ENCODE measurements at regions not wholly inside any gene's neighbourhood (a gene's known extent, or its start where the extent isn't known, plus 50 kb on each side); places are given as distances from the start of the nearest gene placed in this dataset.

GRCh38 chr4:162610116-162610515 is 446.3 kb upstream of the FSTL5 start:
- Histone ChIP-seq H3K4me3 (ENCODE audit: severe bottlenecking) (no peak overlapping the region), H3K36me3 (ENCODE audit: low read depth) (no peaks in the 10 kb centered on the region), H3K27me3 (ENCODE audit: insufficient read depth, poor library complexity, severe bottlenecking) (no peaks in the 10 kb centered on the region), H3K4me1 (ENCODE audit: insufficient read depth, poor library complexity, severe bottlenecking) (no peaks in the 10 kb centered on the region), H3K9me3 (ENCODE audit: severe bottlenecking) (no peaks in the 10 kb centered on the region), H3K27ac (ENCODE audit: poor library complexity, severe bottlenecking) (no peak overlapping the region)
- ATAC-seq (ENCODE audit: low read depth) (no peak), DNase-seq (ENCODE audit: low spot score) (no peak)
- TF ChIP-seq, protein P1, sequence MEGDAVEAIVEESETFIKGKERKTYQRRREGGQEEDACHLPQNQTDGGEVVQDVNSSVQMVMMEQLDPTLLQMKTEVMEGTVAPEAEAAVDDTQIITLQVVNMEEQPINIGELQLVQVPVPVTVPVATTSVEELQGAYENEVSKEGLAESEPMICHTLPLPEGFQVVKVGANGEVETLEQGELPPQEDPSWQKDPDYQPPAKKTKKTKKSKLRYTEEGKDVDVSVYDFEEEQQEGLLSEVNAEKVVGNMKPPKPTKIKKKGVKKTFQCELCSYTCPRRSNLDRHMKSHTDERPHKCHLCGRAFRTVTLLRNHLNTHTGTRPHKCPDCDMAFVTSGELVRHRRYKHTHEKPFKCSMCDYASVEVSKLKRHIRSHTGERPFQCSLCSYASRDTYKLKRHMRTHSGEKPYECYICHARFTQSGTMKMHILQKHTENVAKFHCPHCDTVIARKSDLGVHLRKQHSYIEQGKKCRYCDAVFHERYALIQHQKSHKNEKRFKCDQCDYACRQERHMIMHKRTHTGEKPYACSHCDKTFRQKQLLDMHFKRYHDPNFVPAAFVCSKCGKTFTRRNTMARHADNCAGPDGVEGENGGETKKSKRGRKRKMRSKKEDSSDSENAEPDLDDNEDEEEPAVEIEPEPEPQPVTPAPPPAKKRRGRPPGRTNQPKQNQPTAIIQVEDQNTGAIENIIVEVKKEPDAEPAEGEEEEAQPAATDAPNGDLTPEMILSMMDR (IDR thresholded peaks at IDR 0.05; ENCODE audit: poor library complexity, severe bottlenecking), result no peak

DNA sequence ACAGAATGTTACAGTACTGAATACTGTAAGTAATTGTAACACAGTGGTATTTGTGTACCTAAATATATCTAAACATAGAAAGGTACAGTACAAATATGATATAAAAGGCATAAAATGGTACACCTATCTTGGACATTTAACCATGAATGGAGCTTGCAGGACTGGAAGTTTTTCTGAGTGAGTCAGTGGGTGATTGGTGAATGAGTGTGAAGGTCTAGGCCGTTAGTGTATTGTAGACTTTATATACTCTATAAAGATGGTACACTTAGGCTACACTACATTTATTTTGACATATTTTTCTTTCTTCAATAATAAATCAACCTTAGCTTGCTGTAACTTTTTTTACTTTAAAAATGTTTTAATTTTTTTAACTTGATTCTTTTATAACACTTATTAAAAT is 422.5 kb upstream of the FSTL5 start:
- DNase-seq (ENCODE audit: low spot score), result no peak
- Histone ChIP-seq H3K27me3 (ENCODE audit: insufficient read depth, poor library complexity, severe bottlenecking) (no peaks in the 10 kb centered on the region), H3K36me3 (ENCODE audit: low read depth) (no peaks in the 10 kb centered on the region), H3K9me3 (ENCODE audit: severe bottlenecking) (no peaks in the 10 kb centered on the region), H3K27ac (ENCODE audit: poor library complexity, severe bottlenecking) (no peak overlapping the region), H3K4me3 (ENCODE audit: severe bottlenecking) (no peak overlapping the region), H3K4me1 (ENCODE audit: insufficient read depth, poor library complexity, severe bottlenecking) (no peaks in the 10 kb centered on the region)
- TF ChIP-seq, protein P1 (IDR thresholded peaks at IDR 0.05; ENCODE audit: poor library complexity, severe bottlenecking), result no peak
- ATAC-seq (ENCODE audit: low read depth), result peak; percentile 46; the same call in 1 of the 3 replicates

DNA sequence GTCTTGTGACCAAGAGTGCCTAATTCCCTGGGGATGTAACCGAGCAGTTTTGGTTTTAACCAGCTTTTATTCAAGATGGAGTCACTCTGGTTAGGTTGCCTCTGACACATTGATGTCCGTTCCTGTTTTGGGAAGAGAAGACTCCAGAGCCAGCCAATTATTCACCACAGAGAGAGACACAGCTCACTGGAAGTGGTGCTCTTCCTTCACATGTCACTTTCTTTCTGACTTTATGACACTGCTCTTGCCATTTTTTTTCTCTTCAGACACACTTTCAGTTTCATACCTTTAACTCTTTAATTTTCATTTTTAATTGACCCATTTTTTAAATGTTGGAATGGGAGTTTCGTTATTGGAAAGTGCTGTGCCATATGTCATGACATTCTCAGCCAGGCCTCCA is 418.4 kb upstream of the FSTL5 start:
- H3K27me3 ChIP-seq (ENCODE audit: insufficient read depth, poor library complexity, severe bottlenecking), result no peaks in the 10 kb centered on the region
- no peaks in the 10 kb centered on the region for H3K36me3 ChIP-seq (ENCODE audit: low read depth)
- H3K4me3 ChIP-seq (ENCODE audit: severe bottlenecking), result no peak overlapping the region
- DNase-seq (ENCODE audit: low spot score) (no peak), ATAC-seq (ENCODE audit: low read depth) (no peak)
- H3K27ac ChIP-seq (ENCODE audit: poor library complexity, severe bottlenecking), result no peak overlapping the region
- H3K4me1 ChIP-seq (ENCODE audit: insufficient read depth, poor library complexity, severe bottlenecking), result no peaks in the 10 kb centered on the region
- TF ChIP-seq, protein P1 (IDR thresholded peaks at IDR 0.05; ENCODE audit: poor library complexity, severe bottlenecking), result no peak
- no peaks in the 10 kb centered on the region for H3K9me3 ChIP-seq (ENCODE audit: severe bottlenecking)

DNA sequence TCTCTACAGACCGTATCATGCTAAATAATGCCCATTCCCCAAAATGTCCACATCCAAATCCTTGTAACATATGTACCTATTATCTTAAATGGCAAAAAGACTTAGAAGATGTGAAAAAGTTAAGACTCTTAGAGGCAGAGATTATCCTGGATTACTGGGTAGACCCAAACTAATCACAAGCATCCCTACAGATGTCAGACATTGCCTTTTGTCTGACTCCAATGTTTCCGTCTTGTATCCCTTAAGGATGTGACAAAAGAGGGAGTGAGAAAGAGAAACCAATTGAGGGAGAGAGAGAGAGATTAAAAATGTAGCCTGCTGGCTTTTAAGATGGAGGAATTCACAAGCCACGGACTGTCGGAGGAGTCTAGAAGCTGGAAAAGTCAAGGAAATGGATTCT is 401.9 kb upstream of the FSTL5 start:
- Histone ChIP-seq H3K4me3 (ENCODE audit: severe bottlenecking) (no peak overlapping the region), H3K9me3 (ENCODE audit: severe bottlenecking) (no peaks in the 10 kb centered on the region), H3K4me1 (ENCODE audit: insufficient read depth, poor library complexity, severe bottlenecking) (no peaks in the 10 kb centered on the region), H3K27ac (ENCODE audit: poor library complexity, severe bottlenecking) (no peak overlapping the region), H3K36me3 (ENCODE audit: low read depth) (no peaks in the 10 kb centered on the region), H3K27me3 (ENCODE audit: insufficient read depth, poor library complexity, severe bottlenecking) (no peaks in the 10 kb centered on the region)
- TF ChIP-seq, protein P1 (IDR thresholded peaks at IDR 0.05; ENCODE audit: poor library complexity, severe bottlenecking), result no peak
- no peak for DNase-seq (ENCODE audit: low spot score)
- no peak for ATAC-seq (ENCODE audit: low read depth)

DNA sequence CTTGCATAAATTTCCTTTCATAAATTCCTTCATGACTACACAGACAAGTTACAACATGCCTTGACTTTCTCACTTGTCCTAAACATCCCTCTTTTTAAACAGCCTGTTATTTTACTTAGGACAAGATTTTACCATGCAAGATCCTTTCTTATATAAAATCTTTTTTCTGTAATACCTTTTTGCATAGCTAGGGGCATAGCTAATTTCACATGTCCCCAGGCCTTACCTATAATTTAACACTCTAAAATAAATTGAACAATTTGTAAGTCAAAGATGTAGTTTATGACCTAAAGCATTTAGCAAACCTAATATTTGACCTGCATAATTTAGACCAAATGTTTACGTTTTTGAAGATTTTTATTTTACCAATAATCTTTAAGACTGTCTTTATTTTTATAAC is 396.3 kb upstream of the FSTL5 start:
- H3K4me1 ChIP-seq (ENCODE audit: insufficient read depth, poor library complexity, severe bottlenecking), result no peaks in the 10 kb centered on the region
- no peak for DNase-seq (ENCODE audit: low spot score)
- H3K4me3 ChIP-seq (ENCODE audit: severe bottlenecking), result no peak overlapping the region
- no peaks in the 10 kb centered on the region for H3K36me3 ChIP-seq (ENCODE audit: low read depth)
- TF ChIP-seq, protein P1 (IDR thresholded peaks at IDR 0.05; ENCODE audit: poor library complexity, severe bottlenecking), result peak; percentile 11
- H3K9me3 ChIP-seq (ENCODE audit: severe bottlenecking), result no peaks in the 10 kb centered on the region
- no peaks in the 10 kb centered on the region for H3K27me3 ChIP-seq (ENCODE audit: insufficient read depth, poor library complexity, severe bottlenecking)
- H3K27ac ChIP-seq (ENCODE audit: poor library complexity, severe bottlenecking), result no peak overlapping the region
- no peak for ATAC-seq (ENCODE audit: low read depth)

Measured in RWPE2 (cell line).